SK-N-SH (cell line): ENCODE measurements at regions not wholly inside any gene's neighbourhood (a gene's known extent, or its start where the extent isn't known, plus 50 kb on each side); places are given as distances from the start of the nearest gene placed in this dataset.

Experiments used
- CTCF ChIA-PET: fragments of 300-600, 350-600 bp; formaldehyde crosslinking; extraction: SDS; loops from one replicate; lab custom pipeline; 2021; lab: Yijun Ruan, JAX
- POLR2A ChIA-PET: fragments of 350-600 bp; sonication (Branson Sonifier 250); formaldehyde crosslinking; extraction: SDS; loops from one replicate; lab custom pipeline; 2020; ENCODE audit warnings: antibody characterized with exemption, inconsistent platforms; lab: Yijun Ruan, JAX
- DNase-seq: peaks from one replicate; pipeline ENCODE4 v3.0.0; 2012
- H2AFZ ChIP-seq: fragments of 200-600 bp; sonication (generic); 2 replicates; pipeline ENCODE4 v1.8.1; 2016; ENCODE audit warnings: antibody characterized with exemption, mild to moderate bottlenecking, low read depth
- H3F3A ChIP-seq: fragments of 200-600 bp; sonication (generic); replicated peaks from 2 replicates; pipeline ENCODE3; 2016; ENCODE audit warnings: antibody characterized with exemption, mild to moderate bottlenecking; ENCODE audit not compliant: insufficient read depth
- H3K27ac ChIP-seq, 2 experiments: fragments of 200-500 bp in 1 of 2; fragments of 200-600 bp in 1 of 2; sonication (Bioruptor generic) in 1 of 2; sonication (generic), shearing (Covaris generic) in 1 of 2; 2 replicates each; pipeline versions ENCODE4 v1.5.1 to v1.6.1; 2014 to 2016; ENCODE audit warnings: low read depth in 2 of 2, inconsistent platforms in 1 of 2, low read length in 1 of 2, mild to moderate bottlenecking in 1 of 2, mixed read lengths in 1 of 2
- H3K27me3 ChIP-seq: fragments of 200-600 bp; sonication (generic), shearing (Covaris generic); 2 replicates; pipeline ENCODE4 v1.6.1; 2016; ENCODE audit warnings: mixed run types; ENCODE audit not compliant: insufficient read depth
- H3K36me3 ChIP-seq, 2 experiments: fragments of 200-500 bp in 1 of 2; fragments of 200-600 bp in 1 of 2; sonication (Bioruptor generic) in 1 of 2; sonication (generic) in 1 of 2; replicated peaks in 1 of 2; 2 replicates each; pipeline versions ENCODE3 to v1.5.1; 2014 to 2016; ENCODE audit warnings: low read length in 1 of 2, mild to moderate bottlenecking in 1 of 2; ENCODE audit not compliant: insufficient read depth in 2 of 2, control insufficient read depth in 1 of 2
- H3K4me1 ChIP-seq, 2 experiments: fragments of 200-500 bp in 1 of 2; fragments of 200-600 bp in 1 of 2; sonication (Bioruptor generic) in 1 of 2; sonication (generic), shearing (Covaris generic) in 1 of 2; 2 replicates each; pipeline versions ENCODE4 v1.5.1 to v1.6.1; 2014 to 2016; ENCODE audit warnings: low read depth in 1 of 2, low read length in 1 of 2, mixed run types in 1 of 2; ENCODE audit not compliant: insufficient read depth in 2 of 2, control insufficient read depth in 1 of 2
- H3K4me2 ChIP-seq: fragments of 200-600 bp; sonication (generic), shearing (Covaris generic); 2 replicates; pipeline ENCODE4 v1.6.1; 2017; ENCODE audit warnings: mixed run types
- H3K4me3 ChIP-seq, 2 experiments: fragments of 200-500 bp in 1 of 2; fragments of 200-600 bp in 1 of 2; sonication (Bioruptor generic) in 1 of 2; sonication (generic), shearing (Covaris generic) in 1 of 2; 2 replicates each; pipeline versions ENCODE4 v1.5.1 to v1.8.1; 2014 to 2016; ENCODE audit warnings: low read depth in 2 of 2, inconsistent platforms in 1 of 2, low read length in 1 of 2, mild to moderate bottlenecking in 1 of 2, mixed read lengths in 1 of 2, moderate library complexity in 1 of 2
- H3K79me2 ChIP-seq: fragments of 200-600 bp; sonication (generic); 2 replicates; pipeline ENCODE4 v1.8.1; 2017; ENCODE audit warnings: mild to moderate bottlenecking; ENCODE audit not compliant: insufficient read depth
- H3K9ac ChIP-seq: fragments of 200-600 bp; sonication (generic); 2 replicates; pipeline ENCODE4 v1.6.1; 2017; ENCODE audit warnings: mixed run types
- H3K9me2 ChIP-seq: fragments of 200-600 bp; sonication (generic); 2 replicates; pipeline ENCODE4 v1.6.1; 2017; ENCODE audit warnings: mixed run types
- H3K9me3 ChIP-seq: fragments of 200-600 bp; sonication (generic); 2 replicates; pipeline ENCODE4 v1.6.1; 2017; ENCODE audit warnings: mixed run types, mild to moderate bottlenecking, moderate library complexity
- H4K20me1 ChIP-seq: fragments of 200-600 bp; sonication (generic); 2 replicates; pipeline ENCODE4 v1.6.1; 2017; ENCODE audit warnings: mild to moderate bottlenecking, mixed run types; ENCODE audit not compliant: insufficient read depth
- CTCF ChIP-seq: fragments of 200-600 bp; sonication (generic); IDR thresholded peaks from 2 replicates; pipeline ENCODE4 v1.6.1; 2017; ENCODE audit warnings: antibody characterized with exemption, mild to moderate bottlenecking, moderate library complexity
- ELF1 ChIP-seq: IDR thresholded peaks from 2 replicates; pipeline ENCODE4 v1.4.0; 2012
- EP300 ChIP-seq, 2 experiments: IDR thresholded peaks; 2 replicates each; pipeline versions ENCODE4 v1.4.0 to v1.6.1; 2012; ENCODE audit warnings: borderline replicate concordance in 1 of 2, low read depth in 1 of 2, low read length in 1 of 2
- EZH2phosphoT487 ChIP-seq: fragments of 200-600 bp; sonication (generic); IDR thresholded peaks from 2 replicates; pipeline ENCODE4 v1.6.1; 2017; ENCODE audit warnings: low read depth, mixed run types, mild to moderate bottlenecking, antibody characterized with exemption, moderate library complexity, borderline replicate concordance
- FOXJ3 ChIP-seq: sonication (generic); formaldehyde crosslinking; IDR thresholded peaks from 2 replicates; pipeline ENCODE4 v1.5.1; 2020; ENCODE audit warnings: mild to moderate bottlenecking, missing genetic modification reagents
- FOXM1 ChIP-seq: IDR thresholded peaks from 2 replicates; pipeline ENCODE4 v1.4.0; 2012; ENCODE audit warnings: low read depth, mild to moderate bottlenecking
- IRF3 ChIP-seq: fragments of 150-350 bp; IDR thresholded peaks from 2 replicates; pipeline ENCODE4 v1.6.1; 2016; ENCODE audit warnings: mild to moderate bottlenecking, low read depth, low read length
- JUND ChIP-seq: IDR thresholded peaks from 2 replicates; pipeline ENCODE4 v1.4.0; 2012
- MEF2A ChIP-seq: IDR thresholded peaks from 2 replicates; pipeline ENCODE4 v1.4.0; 2012; ENCODE audit warnings: low read depth, borderline replicate concordance
- MXI1 ChIP-seq: IDR thresholded peaks from 2 replicates; pipeline ENCODE4 v1.6.1; 2012; ENCODE audit warnings: mild to moderate bottlenecking, low read depth, low read length, improper control_type of control experiment
- NFIC ChIP-seq: IDR thresholded peaks from 2 replicates; pipeline ENCODE4 v1.4.0; 2012; ENCODE audit warnings: borderline replicate concordance
- RCOR1 ChIP-seq: fragments of 150-350 bp; IDR thresholded peaks from 2 replicates; pipeline ENCODE4 v1.6.1; 2017; ENCODE audit warnings: antibody characterized with exemption, low read length
- TCF12 ChIP-seq: IDR thresholded peaks from 2 replicates; pipeline ENCODE4 v1.4.0; 2012
- USF2 ChIP-seq: fragments of 150-350 bp; IDR thresholded peaks from 2 replicates; pipeline ENCODE4 v1.6.1; 2017; ENCODE audit warnings: antibody characterized with exemption, low read length, low read depth, borderline replicate concordance
- YY1 ChIP-seq: IDR thresholded peaks from 2 replicates; pipeline ENCODE4 v1.4.0; 2012; ENCODE audit warnings: low read depth, mild to moderate bottlenecking
- WGBS: methylation state at CpG from one replicate; pipeline ENCODE4 v1.1.6; 2017; ENCODE audit warnings: low lambda C conversion rate; 5-methylcytosine and 5-hydroxymethylcytosine counted together

- H3K27ac ChIP-seq, result no peak overlapping the region
- no peaks in the 10 kb centered on the region for H3K9me3 ChIP-seq
- ChIA-PET CTCF (no interaction called here), POLR2A (no interaction called here)
- H3K4me3 ChIP-seq, result no peak overlapping the region
- no peaks in the 10 kb centered on the region for H3K79me2 ChIP-seq
- WGBS, result 9% methylated on average over 1 of the region's 1 CpG
- no peak overlapping the region for H3K9ac ChIP-seq
- TF ChIP-seq MEF2A, result no peak
- TF ChIP-seq ELF1, result no peak
- no peak for TF ChIP-seq USF2
- no peak for TF ChIP-seq NFIC
- TF ChIP-seq TCF12, result no peak
- no peak for TF ChIP-seq MXI1
- TF ChIP-seq EP300 (IDR thresholded peaks at IDR 0.05; ENCODE audit: borderline replicate concordance in 1 of 2, low read depth in 1 of 2, low read length in 1 of 2), result no peak
- no peak overlapping the region for H2AFZ ChIP-seq
- no peak overlapping the region for H3K4me2 ChIP-seq
- H3K27me3 ChIP-seq, result peaks cover under 1% of the 10 kb centered on the region; the same call in 1 of the 2 replicates
- no peaks in the 10 kb centered on the region for H4K20me1 ChIP-seq
- H3K36me3 ChIP-seq, result no peaks in the 10 kb centered on the region
- no peak for DNase-seq
- no peaks in the 10 kb centered on the region for H3F3A ChIP-seq
- H3K4me1 ChIP-seq, result peaks cover 0 to 10% of the 10 kb centered on the region in 2 experiments; a peak in 1 of 4 replicates
- H3K9me2 ChIP-seq, result no peaks in the 10 kb centered on the region
These were observed 179.2 kb upstream of the MCHR2 start for GRCh38 chr6:100173211-100173610.

- Histone ChIP-seq H3K27ac (no peak overlapping the region), H3K4me2 (no peak overlapping the region)
- WGBS, result 12% methylated on average over 3 of the region's 3 CpGs
These were observed 178.3 kb upstream of the MCHR2 start for GRCh38 chr6:100172322-100172713.

More at GRCh38 chr6:100172322-100172713, 178.3 kb upstream of the MCHR2 start:
- Histone ChIP-seq H3F3A (no peaks in the 10 kb centered on the region), H2AFZ (0 out of 2 replicates have a peak overlapping the region, but pooled peaks have one; percentile 39), H3K9ac (no peak overlapping the region), H3K79me2 (no peaks in the 10 kb centered on the region), H3K4me3 (no peak overlapping the region), H3K9me2 (no peaks in the 10 kb centered on the region), H3K36me3 (no peaks in the 10 kb centered on the region)
- CTCF ChIA-PET, result interaction anchor here (0.9 kb wide), 1 partner anchor 491 kb away, joined by 4 read pairs; no protein-coding TSS in a partner anchor
- TF ChIP-seq CTCF, result no peak
- no peak for TF ChIP-seq YY1
- TF ChIP-seq IRF3, result no peak
- TF ChIP-seq RCOR1, result no peak
- TF ChIP-seq FOXM1, result no peak
- TF ChIP-seq FOXJ3 (CRISPR knock-in tag), result no peak
- TF ChIP-seq JUND, result no peak
- no peak for TF ChIP-seq EZH2phosphoT487
- TF ChIP-seq, all 33 proteins: peak for 0
- POLR2A ChIA-PET, result no interaction called here
- Histone ChIP-seq H3K9me3 (no peaks in the 10 kb centered on the region), H3K27me3 (peaks cover 4% of the 10 kb centered on the region; the same call in 1 of the 2 replicates), H3K4me1 (peaks cover 0 to 10% of the 10 kb centered on the region in 2 experiments; a peak in 1 of 4 replicates), H4K20me1 (no peaks in the 10 kb centered on the region)
- no peak for DNase-seq
